Dermis microvascular lymphatic vessel endothelial cell (primary cell): ENCODE measurements at regions not wholly inside any gene's neighbourhood (a gene's known extent, or its start where the extent isn't known, plus 50 kb on each side); places are given as distances from the start of the nearest gene placed in this dataset.
A peak's percentile ranks its signal among the peaks of the same experiment; 100 is the strongest.

Source experiments
- DNase-seq, 2 donors: peaks; one replicate each; pipeline versions ENCODE4 v3.0.0 to v3.0.0-alpha.2; 2010; ENCODE audit warnings: low read depth in 2 of 2

- no peak for DNase-seq
Observed at GRCh38 chr18:5091741-5092140, 105.3 kb downstream of the AKAIN1 start.

DNA sequence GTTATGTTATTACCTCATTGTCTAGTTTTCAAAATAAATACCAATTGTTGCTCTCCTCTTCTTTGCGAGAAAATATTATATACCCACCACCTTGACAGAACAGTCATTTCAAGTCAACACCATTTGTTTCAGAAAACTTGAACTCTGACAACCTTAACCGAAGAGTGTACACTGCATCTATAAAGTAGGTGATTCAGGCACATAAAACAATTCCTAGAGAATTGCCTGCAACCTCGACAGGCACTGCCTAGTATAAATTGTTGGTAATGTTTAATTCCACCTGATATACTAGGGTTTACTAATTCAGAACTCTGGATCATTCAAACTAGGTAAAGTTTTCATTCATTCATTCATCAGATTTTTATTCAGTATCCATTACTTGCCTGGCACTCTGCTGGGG is 121.8 kb downstream of the AKAIN1 start:
- no peak for DNase-seq

GRCh38 chr18:5073026-5073944 is 123.8 kb downstream of the AKAIN1 start:
- peak; percentile 4 to 44 for DNase-seq

DNA sequence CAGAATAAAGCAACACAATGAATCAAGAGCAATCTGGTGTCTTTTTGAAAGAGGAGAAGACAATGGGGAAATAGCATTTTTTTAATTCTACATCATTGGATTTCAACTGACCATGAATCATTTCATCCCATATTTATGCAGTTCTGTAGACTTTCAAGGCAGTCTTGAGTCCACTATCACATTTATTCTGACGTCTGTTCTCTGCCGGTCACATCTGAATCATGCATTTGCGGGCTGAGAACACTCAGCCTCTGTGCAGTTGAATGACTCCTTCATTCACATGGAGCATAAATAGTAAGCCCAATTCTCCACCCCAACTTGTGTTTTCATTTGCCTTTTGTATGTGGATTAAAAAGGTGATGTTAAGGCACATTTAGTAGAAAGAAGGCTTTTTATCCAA is 128.2 kb downstream of the AKAIN1 start:
- no peak for DNase-seq

GRCh38 chr18:5066380-5066977 is 130.6 kb downstream of the AKAIN1 start:
- DNase-seq: no peak

DNA sequence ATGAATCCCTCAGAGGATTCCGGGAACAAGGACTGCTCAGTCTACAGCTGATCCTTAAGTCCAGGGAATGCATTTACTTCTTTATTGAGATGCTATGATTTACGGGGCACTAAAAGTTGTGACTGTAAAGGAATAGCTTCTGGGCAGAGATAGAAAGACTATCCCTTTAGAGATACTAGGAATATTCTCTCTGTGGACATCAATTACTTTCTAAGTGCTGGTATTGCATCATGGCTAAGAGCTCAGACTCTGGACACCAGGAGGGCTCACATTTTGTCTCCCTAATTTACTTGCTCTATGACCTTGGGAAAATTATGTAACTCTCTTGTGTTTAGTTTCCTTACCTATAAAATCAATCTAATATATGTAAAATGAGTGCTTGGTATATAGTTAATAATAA is 131.4 kb downstream of the AKAIN1 start:
- DNase-seq: no peak

DNA sequence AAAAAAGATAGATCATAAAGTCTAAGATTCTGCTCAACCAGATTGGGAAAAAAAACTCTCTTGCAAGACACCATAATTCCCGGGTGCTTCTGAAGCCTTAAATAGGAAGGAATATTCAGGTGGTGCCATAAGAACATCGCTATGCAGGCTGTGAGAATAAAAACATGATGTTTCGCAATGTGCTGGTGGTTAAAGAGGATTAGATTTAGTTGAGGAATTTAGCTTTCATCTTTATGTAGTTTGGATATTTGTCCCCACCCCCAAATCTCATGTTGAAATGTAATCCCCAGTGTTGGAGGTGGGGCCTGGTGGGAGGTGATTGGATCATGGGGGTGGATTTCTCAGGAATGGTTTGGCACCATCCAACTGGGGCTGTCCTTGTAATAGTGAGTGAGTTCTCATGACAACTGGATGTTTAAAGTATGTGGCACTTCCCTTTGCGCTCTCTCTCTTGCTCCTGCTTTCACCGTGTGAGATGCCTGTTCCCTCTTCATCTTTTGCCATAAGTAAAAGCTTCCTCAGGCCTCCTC is 132.2 kb downstream of the AKAIN1 start:
- DNase-seq: no peak

DNA sequence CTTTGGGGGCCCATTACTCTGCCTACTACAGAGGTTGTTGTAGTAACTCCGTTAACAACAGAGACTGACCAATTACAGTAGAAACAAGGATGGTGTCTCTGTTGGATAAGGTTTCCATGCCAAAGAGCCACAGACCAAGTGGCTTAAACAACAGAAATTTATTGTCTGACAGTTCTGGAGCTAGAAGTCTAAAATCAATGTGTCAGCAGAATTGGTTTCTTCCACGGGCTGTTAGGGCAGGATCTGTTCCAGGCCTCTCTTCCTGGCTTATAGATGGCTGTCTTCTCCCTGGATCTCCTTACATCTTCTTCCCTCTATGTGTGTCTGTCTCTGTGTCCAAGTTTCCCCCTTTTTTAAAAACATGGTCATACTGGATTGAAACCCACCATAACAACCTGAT is 135.3 kb downstream of the AKAIN1 start:
- DNase-seq: no peak

- no peak for DNase-seq
Observed at GRCh38 chr18:5060543-5060942, 136.5 kb downstream of the AKAIN1 start.

GRCh38 chr18:5059696-5060032 is 137.4 kb downstream of the AKAIN1 start:
- no peak for DNase-seq

DNA sequence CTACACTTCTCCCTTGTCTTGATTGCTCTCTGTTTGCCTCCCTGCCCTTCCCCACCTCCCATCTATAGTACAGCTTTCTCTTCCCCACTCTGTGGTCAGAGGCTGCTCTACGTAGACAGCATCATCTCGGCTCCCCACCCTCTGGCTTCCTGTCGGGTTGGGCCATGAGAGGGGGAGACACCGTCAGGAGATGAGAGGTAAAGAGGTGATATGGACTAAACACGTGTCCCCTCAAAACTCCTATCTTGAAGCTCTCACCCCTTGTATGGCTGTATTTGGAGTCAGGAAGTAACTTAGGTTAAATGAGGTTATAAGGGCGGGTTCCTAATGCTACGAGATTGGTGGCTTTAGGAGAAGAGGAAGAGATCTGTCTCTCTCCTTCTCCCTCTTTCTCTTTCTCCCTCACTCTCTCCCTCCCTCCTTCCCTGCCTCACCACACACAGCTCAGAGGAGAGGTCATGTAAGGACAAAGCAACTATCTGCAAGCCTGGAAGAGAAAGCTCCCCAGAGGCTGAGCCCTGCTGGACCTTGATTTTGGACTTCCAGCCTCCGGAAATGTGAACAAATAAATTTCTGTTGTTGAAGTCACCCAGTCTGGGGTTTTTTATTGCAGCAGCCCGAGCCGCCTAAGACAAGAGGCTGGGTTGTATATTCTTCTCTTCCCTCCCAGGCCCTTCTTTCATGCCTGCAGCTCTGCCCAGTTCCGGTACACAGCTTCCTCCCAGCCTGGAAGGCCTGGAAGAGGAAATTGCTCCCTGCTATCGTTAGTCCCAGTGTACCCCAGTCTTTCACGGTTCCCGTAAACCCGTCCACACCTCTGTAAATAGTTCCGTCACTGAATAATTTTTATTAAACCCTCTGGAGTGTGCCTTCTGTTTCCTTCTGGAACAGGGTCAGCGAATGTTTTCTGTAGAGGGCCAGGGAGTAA is 138.0 kb downstream of the AKAIN1 start:
- DNase-seq: no peak

DNA sequence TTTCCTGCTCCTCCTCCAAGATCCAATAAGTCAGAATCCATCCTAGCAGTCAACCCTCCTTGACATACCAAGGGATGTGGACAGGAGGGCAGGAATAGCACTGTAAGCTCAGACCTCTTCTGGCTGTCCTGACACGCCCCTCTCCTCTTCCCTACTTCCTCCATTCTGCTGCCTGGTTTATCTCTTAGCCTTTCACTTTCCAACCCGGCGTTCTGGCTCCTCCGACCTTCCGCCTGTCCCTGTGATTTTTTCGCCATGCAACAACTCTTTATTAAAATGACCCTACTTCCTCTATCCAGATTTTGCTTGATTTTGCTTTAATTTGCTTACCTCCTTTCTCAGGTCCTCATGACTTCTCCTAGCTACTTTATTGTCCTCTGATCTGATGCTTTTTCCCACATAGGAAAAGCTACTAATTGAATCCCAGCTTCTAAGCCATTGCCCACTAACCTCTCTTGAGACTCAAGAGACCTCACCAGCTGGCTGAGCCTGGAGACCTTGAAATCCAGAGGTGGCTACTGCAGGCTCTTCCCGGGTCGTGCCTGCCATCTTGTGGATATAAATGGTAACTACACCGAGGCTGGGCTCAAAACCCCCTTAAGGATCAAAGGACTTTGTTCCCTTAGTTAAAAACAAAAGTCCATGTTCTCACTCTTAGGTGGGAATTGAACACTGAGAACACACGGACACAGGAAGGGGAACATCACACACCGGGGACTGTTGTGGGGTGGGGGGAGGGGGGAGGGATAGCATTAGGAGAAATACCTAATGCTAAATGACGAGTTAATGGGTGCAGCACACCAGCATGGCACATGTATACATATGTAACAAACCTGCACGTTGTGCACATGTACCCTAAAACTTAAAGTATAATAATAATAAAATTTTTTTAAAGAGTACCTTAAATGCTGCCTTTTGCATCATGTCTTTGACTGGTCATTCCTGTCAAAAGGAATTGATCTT is 139.4 kb downstream of the AKAIN1 start:
- DNase-seq: peak; percentile 10 to 58

- DNase-seq: no peak
Observed at GRCh38 chr18:5052491-5052890, 144.6 kb downstream of the AKAIN1 start.

DNA sequence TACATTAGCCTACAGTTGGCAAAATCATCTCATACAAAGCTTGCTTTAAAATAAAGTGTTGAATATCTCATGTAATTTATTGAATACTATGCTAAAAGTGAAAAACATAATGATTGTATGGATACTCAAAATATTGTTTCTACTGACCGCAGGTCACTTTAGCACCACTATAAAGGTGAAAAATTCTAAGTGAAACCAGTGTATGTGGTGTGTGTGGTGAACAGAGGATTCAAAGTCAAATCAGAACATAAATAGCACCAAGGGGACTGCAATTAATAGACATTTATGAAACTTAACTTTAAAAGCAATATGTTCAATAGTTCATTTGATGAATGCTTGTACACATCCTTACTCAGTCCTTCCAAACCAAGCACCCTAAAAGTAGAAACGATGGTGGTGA is 145.8 kb downstream of the AKAIN1 start:
- DNase-seq: no peak

- no peak for DNase-seq
Observed at GRCh38 chr18:5049124-5049523, 147.9 kb downstream of the AKAIN1 start.

GRCh38 chr18:5040476-5040875 is 156.6 kb downstream of the AKAIN1 start:
- no peak for DNase-seq

DNA sequence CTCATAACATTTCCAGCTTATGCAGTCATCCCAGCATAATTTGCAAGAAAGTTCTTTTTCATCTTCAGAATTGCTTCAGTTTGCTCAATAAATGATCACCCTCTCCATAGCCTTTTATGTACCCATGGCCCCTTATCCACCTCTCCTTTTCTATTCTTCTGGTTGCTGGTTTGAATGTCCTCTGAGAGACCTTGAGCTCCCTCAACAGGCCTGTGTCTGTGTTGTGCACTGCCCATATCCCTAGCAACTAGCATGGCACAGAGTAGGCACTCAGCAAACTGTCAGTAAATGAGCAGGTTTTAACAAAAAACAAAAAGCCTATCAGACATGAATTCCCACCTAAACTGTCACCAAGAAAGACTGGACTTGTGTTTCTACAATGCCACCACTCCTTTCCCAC is 160.5 kb downstream of the AKAIN1 start:
- no peak for DNase-seq

DNA sequence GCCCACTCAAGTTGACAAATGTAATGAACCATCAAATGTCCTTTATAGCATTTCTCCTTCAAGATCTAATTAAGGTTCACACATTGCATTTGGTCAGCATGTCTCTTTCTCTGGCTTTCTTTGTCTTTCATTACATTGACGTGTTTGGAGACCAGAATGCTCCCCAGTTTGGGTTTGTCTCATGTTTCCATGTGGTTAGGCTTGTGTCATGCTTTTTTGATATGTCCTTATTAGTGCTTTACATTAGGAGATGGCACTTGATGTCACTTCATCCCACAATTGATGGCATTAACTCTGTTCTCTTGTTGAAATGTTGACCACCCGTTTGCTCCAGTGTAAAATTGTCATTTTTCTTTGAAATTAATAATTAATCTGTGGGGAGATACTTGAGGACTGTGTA is 165.8 kb downstream of the AKAIN1 start:
- DNase-seq: no peak

DNA sequence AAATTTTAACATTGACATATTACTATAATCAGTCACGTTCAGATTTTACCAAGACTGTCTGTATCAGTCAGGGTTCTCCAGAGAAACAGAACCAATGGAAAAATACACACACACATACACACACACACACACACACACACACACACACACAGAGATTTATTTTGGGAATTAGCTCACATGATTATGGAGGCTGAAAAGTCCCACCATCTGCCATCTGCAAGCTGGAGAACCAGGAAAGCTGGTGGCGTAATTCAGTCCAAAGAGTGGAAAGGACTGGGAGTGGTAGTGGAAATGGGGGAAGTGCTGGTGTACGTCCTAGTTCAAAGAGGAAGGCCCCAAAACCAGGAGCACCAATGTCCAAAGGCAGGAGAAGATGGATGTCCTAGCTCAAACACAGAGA is 166.4 kb downstream of the AKAIN1 start:
- DNase-seq: no peak

DNA sequence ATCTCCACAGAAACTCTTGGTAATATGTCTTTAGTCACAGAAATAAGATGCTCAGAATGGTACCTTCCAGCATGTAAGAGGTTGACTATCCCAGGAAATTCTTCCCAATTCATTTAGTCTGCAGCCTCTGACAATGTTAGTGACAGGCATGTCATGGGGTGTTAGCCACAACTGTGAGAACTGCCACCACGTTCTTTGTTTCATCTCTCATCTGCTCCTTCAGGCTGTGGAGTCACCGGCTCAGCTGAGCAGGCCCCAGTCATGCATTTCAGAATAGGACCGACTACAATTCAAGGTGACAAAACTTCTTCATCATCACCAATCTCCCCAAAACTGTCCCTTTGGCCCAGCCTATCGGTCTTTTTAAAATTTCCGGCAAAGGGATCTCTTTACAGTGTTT is 167.5 kb downstream of the AKAIN1 start:
- DNase-seq: no peak

DNA sequence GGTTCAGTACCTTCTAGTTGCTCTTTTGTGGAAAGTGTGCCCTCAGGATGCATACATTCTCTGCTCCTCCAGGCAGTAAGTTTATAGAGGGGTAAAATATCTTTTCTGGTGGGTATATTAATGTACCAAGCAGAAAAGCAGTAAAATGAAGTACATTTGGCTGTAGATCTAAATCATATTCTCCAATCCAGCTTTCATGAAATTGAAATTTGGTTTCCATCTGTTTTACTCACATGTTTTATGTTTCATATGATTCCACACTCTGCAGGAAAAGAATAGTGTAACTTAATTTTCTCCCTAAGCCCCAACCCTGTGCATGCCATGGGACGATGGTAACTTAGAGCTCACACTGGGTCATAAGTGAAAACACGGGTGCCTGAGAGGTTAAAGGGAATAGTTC is 172.3 kb downstream of the AKAIN1 start:
- DNase-seq: no peak
